DND-41 (cell line): ENCODE measurements at regions not wholly inside any gene's neighbourhood (a gene's known extent, or its start where the extent isn't known, plus 50 kb on each side); places are given as distances from the start of the nearest gene placed in this dataset.
"Not testable (repeated sequence)": the region's sequence is repeated elsewhere in the genome, so short reads cannot be mapped to it uniquely, and the experiment has no call there.

Source experiments
- ATAC-seq: fragments of 200-7000 bp; cut with Tn5 transposase; 3 replicates; pipeline ENCODE4 v1.9.1; 2021; ENCODE audit warnings: low read depth; ENCODE audit not compliant: insufficient read depth
- DNase-seq: peaks from one replicate; pipeline ENCODE4 v3.0.0-alpha.2; 2020
- H2AFZ ChIP-seq: 2 replicates; pipeline ENCODE4 v1.6.0; 2012; ENCODE audit warnings: low read depth, low read length
- H3K27ac ChIP-seq: 2 replicates; pipeline ENCODE4 v1.5.1; 2012; ENCODE audit warnings: low read length, inconsistent platforms
- H3K27me3 ChIP-seq: fragments of 200-600 bp; sonication (generic); 2 replicates; pipeline ENCODE4 v1.6.0; 2012; ENCODE audit warnings: low read length, mild to moderate bottlenecking, inconsistent platforms; ENCODE audit not compliant: insufficient read depth, poor library complexity
- H3K36me3 ChIP-seq: 2 replicates; pipeline ENCODE4 v1.5.1; 2012; ENCODE audit warnings: low read length, inconsistent platforms; ENCODE audit not compliant: insufficient read depth
- H3K4me1 ChIP-seq: 2 replicates; pipeline ENCODE4 v1.5.1; 2012; ENCODE audit warnings: mild to moderate bottlenecking, low read length; ENCODE audit not compliant: insufficient read depth
- H3K4me2 ChIP-seq: 2 replicates; pipeline ENCODE4 v1.6.0; 2012; ENCODE audit warnings: mild to moderate bottlenecking, moderate library complexity, low read length, inconsistent platforms; ENCODE audit not compliant: insufficient read depth
- H3K4me3 ChIP-seq, 2 experiments: fragments of 200-600 bp in 1 of 2; shearing (Covaris generic) in 1 of 2; 2 replicates each; pipeline ENCODE4 v1.5.1; 2012 to 2016; ENCODE audit warnings: inconsistent platforms in 2 of 2, low read length in 2 of 2, mild to moderate bottlenecking in 2 of 2, low read depth in 1 of 2, moderate library complexity in 1 of 2
- H3K79me2 ChIP-seq: 2 replicates; pipeline ENCODE4 v1.6.0; 2012; ENCODE audit warnings: low read length, inconsistent platforms; ENCODE audit not compliant: insufficient read depth
- H3K9ac ChIP-seq: 2 replicates; pipeline ENCODE4 v1.6.0; 2012; ENCODE audit warnings: low read depth, mild to moderate bottlenecking, inconsistent platforms, low read length, moderate library complexity
- H3K9me3 ChIP-seq: 2 replicates; pipeline ENCODE4 v1.5.1; 2012; ENCODE audit warnings: low read length, moderate library complexity, mild to moderate bottlenecking, inconsistent platforms; ENCODE audit not compliant: insufficient read depth, severe bottlenecking
- H4K20me1 ChIP-seq: 2 replicates; pipeline ENCODE4 v1.6.0; 2012; ENCODE audit warnings: low read length; ENCODE audit not compliant: insufficient read depth
- CTCF ChIP-seq: IDR thresholded peaks from 2 replicates; pipeline ENCODE4 v1.5.1; 2012; ENCODE audit warnings: borderline replicate concordance, low read length, moderate library complexity, mild to moderate bottlenecking; ENCODE audit not compliant: poor library complexity, severe bottlenecking; ENCODE audit errors: extremely low read depth
- EZH2 ChIP-seq: IDR thresholded peaks from 3 replicates; pipeline ENCODE4 v1.6.1; 2012; ENCODE audit warnings: borderline replicate concordance, low read depth, mild to moderate bottlenecking, moderate library complexity, low read length, inconsistent platforms; ENCODE audit not compliant: severe bottlenecking

GRCh38 chr12:79997096-79997791 lies 62.3 kb upstream of the PPP1R12A start:
- H3K4me2 ChIP-seq = no peak overlapping the region
- no peaks in the 10 kb centered on the region for H3K4me1 ChIP-seq
- H3K79me2 ChIP-seq = no peaks in the 10 kb centered on the region
- H2AFZ ChIP-seq = no peak overlapping the region
- TF ChIP-seq CTCF (no peak), EZH2 (no peak)
- H3K4me3 ChIP-seq = no peak overlapping the region
- H3K9ac ChIP-seq = no peak overlapping the region
- ATAC-seq = no peak
- no peak for DNase-seq
- H3K27ac ChIP-seq = no peak overlapping the region
- H3K27me3 ChIP-seq = no peaks in the 10 kb centered on the region
- no peaks in the 10 kb centered on the region for H3K9me3 ChIP-seq
- H3K36me3 ChIP-seq = no peaks in the 10 kb centered on the region
- H4K20me1 ChIP-seq = no peaks in the 10 kb centered on the region

GRCh38 chr12:79995385-79996084 lies 60.6 kb upstream of the PPP1R12A start:
- DNase-seq, H3K4me2 ChIP-seq, ATAC-seq, H3K27me3 ChIP-seq, H3K79me2 ChIP-seq, H2AFZ ChIP-seq, H3K9ac ChIP-seq, H3K9me3 ChIP-seq, H3K36me3 ChIP-seq, H3K27ac ChIP-seq, H3K4me1 ChIP-seq, H4K20me1 ChIP-seq, H3K4me3 ChIP-seq: not testable (repeated sequence)

GRCh38 chr12:79993106-79993862 lies 58.4 kb upstream of the PPP1R12A start:
- Histone ChIP-seq H3K4me3 (no peak overlapping the region), H3K79me2 (no peaks in the 10 kb centered on the region), H2AFZ (no peak overlapping the region), H3K9ac (no peak overlapping the region), H3K27ac (no peak overlapping the region), H3K4me1 (no peaks in the 10 kb centered on the region), H3K27me3 (no peaks in the 10 kb centered on the region), H3K9me3 (no peaks in the 10 kb centered on the region), H3K4me2 (no peak overlapping the region), H4K20me1 (no peaks in the 10 kb centered on the region), H3K36me3 (no peaks in the 10 kb centered on the region)
- DNase-seq (no peak), ATAC-seq (no peak)
- TF ChIP-seq EZH2 = no peak
- no peak for TF ChIP-seq CTCF

- Histone ChIP-seq H4K20me1 (no peaks in the 10 kb centered on the region), H3K27me3 (no peaks in the 10 kb centered on the region), H3K9me3 (no peaks in the 10 kb centered on the region), H3K9ac (no peak overlapping the region), H3K4me3 (no peak overlapping the region), H3K36me3 (no peaks in the 10 kb centered on the region), H2AFZ (no peak overlapping the region), H3K27ac (no peak overlapping the region), H3K4me1 (no peaks in the 10 kb centered on the region), H3K4me2 (no peak overlapping the region), H3K79me2 (no peaks in the 10 kb centered on the region)
- DNase-seq = no peak
- TF ChIP-seq EZH2 (no peak), CTCF (no peak)
- ATAC-seq = no peak
Measured at GRCh38 chr12:79991586-79991985, 56.7 kb upstream of the PPP1R12A start.

- not testable (repeated sequence) for H4K20me1 ChIP-seq, H3K27me3 ChIP-seq, H2AFZ ChIP-seq, H3K9ac ChIP-seq, H3K27ac ChIP-seq, H3K4me3 ChIP-seq, H3K79me2 ChIP-seq, H3K36me3 ChIP-seq, H3K4me1 ChIP-seq, H3K9me3 ChIP-seq
- H3K4me2 ChIP-seq = peak overlapping the region; percentile 15; the same call in 1 of the 2 replicates
- peak; percentile 67; the same call in 2 of the 3 replicates for ATAC-seq
- peak; percentile 10 for DNase-seq
Measured at GRCh38 chr12:79990509-79991338, 55.8 kb upstream of the PPP1R12A start.
